SK-N-SH (cell line): ENCODE measurements at regions not wholly inside any gene's neighbourhood (a gene's known extent, or its start where the extent isn't known, plus 50 kb on each side); places are given as distances from the start of the nearest gene placed in this dataset.

ENCODE experiments used
- CTCF ChIA-PET: fragments of 300-600, 350-600 bp; formaldehyde crosslinking; extraction: SDS; loops from one replicate; lab custom pipeline; 2021; lab: Yijun Ruan, JAX
- POLR2A ChIA-PET: fragments of 350-600 bp; sonication (Branson Sonifier 250); formaldehyde crosslinking; extraction: SDS; loops from one replicate; lab custom pipeline; 2020; ENCODE audit warnings: antibody characterized with exemption, inconsistent platforms; lab: Yijun Ruan, JAX
- DNase-seq: peaks from one replicate; pipeline ENCODE4 v3.0.0; 2012
- H2AFZ ChIP-seq: fragments of 200-600 bp; sonication (generic); 2 replicates; pipeline ENCODE4 v1.8.1; 2016; ENCODE audit warnings: antibody characterized with exemption, mild to moderate bottlenecking, low read depth
- H3F3A ChIP-seq: fragments of 200-600 bp; sonication (generic); replicated peaks from 2 replicates; pipeline ENCODE3; 2016; ENCODE audit warnings: antibody characterized with exemption, mild to moderate bottlenecking; ENCODE audit not compliant: insufficient read depth
- H3K27ac ChIP-seq, 2 experiments: fragments of 200-500 bp in 1 of 2; fragments of 200-600 bp in 1 of 2; sonication (Bioruptor generic) in 1 of 2; sonication (generic), shearing (Covaris generic) in 1 of 2; 2 replicates each; pipeline versions ENCODE4 v1.5.1 to v1.6.1; 2014 to 2016; ENCODE audit warnings: low read depth in 2 of 2, inconsistent platforms in 1 of 2, low read length in 1 of 2, mild to moderate bottlenecking in 1 of 2, mixed read lengths in 1 of 2
- H3K27me3 ChIP-seq: fragments of 200-600 bp; sonication (generic), shearing (Covaris generic); 2 replicates; pipeline ENCODE4 v1.6.1; 2016; ENCODE audit warnings: mixed run types; ENCODE audit not compliant: insufficient read depth
- H3K36me3 ChIP-seq, 2 experiments: fragments of 200-500 bp in 1 of 2; fragments of 200-600 bp in 1 of 2; sonication (Bioruptor generic) in 1 of 2; sonication (generic) in 1 of 2; replicated peaks in 1 of 2; 2 replicates each; pipeline versions ENCODE3 to v1.5.1; 2014 to 2016; ENCODE audit warnings: low read length in 1 of 2, mild to moderate bottlenecking in 1 of 2; ENCODE audit not compliant: insufficient read depth in 2 of 2, control insufficient read depth in 1 of 2
- H3K4me1 ChIP-seq, 2 experiments: fragments of 200-500 bp in 1 of 2; fragments of 200-600 bp in 1 of 2; sonication (Bioruptor generic) in 1 of 2; sonication (generic), shearing (Covaris generic) in 1 of 2; 2 replicates each; pipeline versions ENCODE4 v1.5.1 to v1.6.1; 2014 to 2016; ENCODE audit warnings: low read depth in 1 of 2, low read length in 1 of 2, mixed run types in 1 of 2; ENCODE audit not compliant: insufficient read depth in 2 of 2, control insufficient read depth in 1 of 2
- H3K4me2 ChIP-seq: fragments of 200-600 bp; sonication (generic), shearing (Covaris generic); 2 replicates; pipeline ENCODE4 v1.6.1; 2017; ENCODE audit warnings: mixed run types
- H3K4me3 ChIP-seq, 2 experiments: fragments of 200-500 bp in 1 of 2; fragments of 200-600 bp in 1 of 2; sonication (Bioruptor generic) in 1 of 2; sonication (generic), shearing (Covaris generic) in 1 of 2; 2 replicates each; pipeline versions ENCODE4 v1.5.1 to v1.8.1; 2014 to 2016; ENCODE audit warnings: low read depth in 2 of 2, inconsistent platforms in 1 of 2, low read length in 1 of 2, mild to moderate bottlenecking in 1 of 2, mixed read lengths in 1 of 2, moderate library complexity in 1 of 2
- H3K79me2 ChIP-seq: fragments of 200-600 bp; sonication (generic); 2 replicates; pipeline ENCODE4 v1.8.1; 2017; ENCODE audit warnings: mild to moderate bottlenecking; ENCODE audit not compliant: insufficient read depth
- H3K9ac ChIP-seq: fragments of 200-600 bp; sonication (generic); 2 replicates; pipeline ENCODE4 v1.6.1; 2017; ENCODE audit warnings: mixed run types
- H3K9me2 ChIP-seq: fragments of 200-600 bp; sonication (generic); 2 replicates; pipeline ENCODE4 v1.6.1; 2017; ENCODE audit warnings: mixed run types
- H3K9me3 ChIP-seq: fragments of 200-600 bp; sonication (generic); 2 replicates; pipeline ENCODE4 v1.6.1; 2017; ENCODE audit warnings: mixed run types, mild to moderate bottlenecking, moderate library complexity
- H4K20me1 ChIP-seq: fragments of 200-600 bp; sonication (generic); 2 replicates; pipeline ENCODE4 v1.6.1; 2017; ENCODE audit warnings: mild to moderate bottlenecking, mixed run types; ENCODE audit not compliant: insufficient read depth
- CHD2 ChIP-seq: fragments of 150-350 bp; IDR thresholded peaks from 2 replicates; pipeline ENCODE4 v1.6.1; 2018; ENCODE audit warnings: low read length; ENCODE audit not compliant: partially characterized antibody
- ELF1 ChIP-seq: IDR thresholded peaks from 2 replicates; pipeline ENCODE4 v1.4.0; 2012
- EZH2phosphoT487 ChIP-seq: fragments of 200-600 bp; sonication (generic); IDR thresholded peaks from 2 replicates; pipeline ENCODE4 v1.6.1; 2017; ENCODE audit warnings: low read depth, mixed run types, mild to moderate bottlenecking, antibody characterized with exemption, moderate library complexity, borderline replicate concordance
- FOXM1 ChIP-seq: IDR thresholded peaks from 2 replicates; pipeline ENCODE4 v1.4.0; 2012; ENCODE audit warnings: low read depth, mild to moderate bottlenecking
- GATA2 ChIP-seq: sonication (generic); formaldehyde crosslinking; IDR thresholded peaks from 2 replicates; pipeline ENCODE4 v1.5.0; 2020; ENCODE audit warnings: mild to moderate bottlenecking, missing genetic modification reagents
- IRF3 ChIP-seq: fragments of 150-350 bp; IDR thresholded peaks from 2 replicates; pipeline ENCODE4 v1.6.1; 2016; ENCODE audit warnings: mild to moderate bottlenecking, low read depth, low read length
- JUND ChIP-seq: IDR thresholded peaks from 2 replicates; pipeline ENCODE4 v1.4.0; 2012
- MXI1 ChIP-seq: IDR thresholded peaks from 2 replicates; pipeline ENCODE4 v1.6.1; 2012; ENCODE audit warnings: mild to moderate bottlenecking, low read depth, low read length, improper control_type of control experiment
- NRF1 ChIP-seq: IDR thresholded peaks from 2 replicates; pipeline ENCODE4 v1.6.1; 2012; ENCODE audit warnings: low read depth, mild to moderate bottlenecking, low read length
- PBX3 ChIP-seq: IDR thresholded peaks from 2 replicates; pipeline ENCODE4; 2012
- POLR2AphosphoS5 ChIP-seq: IDR thresholded peaks from 2 replicates; pipeline ENCODE4 v1.6.1; 2012; ENCODE audit warnings: low read depth, low read length
- RXRA ChIP-seq: IDR thresholded peaks from 2 replicates; pipeline ENCODE4 v1.4.0; 2012; ENCODE audit warnings: low read depth, mild to moderate bottlenecking, borderline replicate concordance
- SIN3A ChIP-seq: IDR thresholded peaks from 2 replicates; pipeline ENCODE4 v1.6.1; 2012; ENCODE audit warnings: low read depth, mild to moderate bottlenecking, low read length, moderate library complexity, borderline replicate concordance
- SMC3 ChIP-seq: IDR thresholded peaks from 2 replicates; pipeline ENCODE4 v1.6.1; 2012; ENCODE audit warnings: low read depth, low read length, improper control_type of control experiment
- TAF1 ChIP-seq: IDR thresholded peaks from 2 replicates; pipeline ENCODE4 v1.6.1; 2012; ENCODE audit warnings: low read depth, mild to moderate bottlenecking, low read length, moderate library complexity, borderline replicate concordance
- TEAD4 ChIP-seq: IDR thresholded peaks from 2 replicates; pipeline ENCODE4 v1.4.0; 2012; ENCODE audit warnings: mild to moderate bottlenecking, borderline replicate concordance; ENCODE audit not compliant: insufficient read depth
- USF1 ChIP-seq: IDR thresholded peaks from 2 replicates; pipeline ENCODE4 v1.4.0; 2012; ENCODE audit warnings: low read depth, borderline replicate concordance
- USF2 ChIP-seq: fragments of 150-350 bp; IDR thresholded peaks from 2 replicates; pipeline ENCODE4 v1.6.1; 2017; ENCODE audit warnings: antibody characterized with exemption, low read length, low read depth, borderline replicate concordance
- YY1 ChIP-seq: IDR thresholded peaks from 2 replicates; pipeline ENCODE4 v1.4.0; 2012; ENCODE audit warnings: low read depth, mild to moderate bottlenecking
- WGBS: methylation state at CpG from one replicate; pipeline ENCODE4 v1.1.6; 2017; ENCODE audit warnings: low lambda C conversion rate; 5-methylcytosine and 5-hydroxymethylcytosine counted together

- Histone ChIP-seq H3K9ac (no peak overlapping the region), H3K27me3 (no peaks in the 10 kb centered on the region), H3K4me2 (no peak overlapping the region), H2AFZ (no peak overlapping the region), H3K4me3 (no peak overlapping the region), H3F3A (no peaks in the 10 kb centered on the region), H3K27ac (no peak overlapping the region), H4K20me1 (no peaks in the 10 kb centered on the region), H3K79me2 (no peaks in the 10 kb centered on the region), H3K9me3 (no peaks in the 10 kb centered on the region), H3K4me1 (no peaks in the 10 kb centered on the region), H3K9me2 (no peaks in the 10 kb centered on the region), H3K36me3 (no peaks in the 10 kb centered on the region)
- WGBS = 7% methylated on average over 2 of the region's 2 CpGs
- no peak for DNase-seq
- TF ChIP-seq TEAD4 (no peak), CHD2 (no peak), GATA2 (no peak), YY1 (no peak), PBX3 (no peak), POLR2AphosphoS5 (no peak), IRF3 (no peak), SIN3A (no peak), EZH2phosphoT487 (no peak), RXRA (no peak), NRF1 (no peak), USF1 (no peak), ELF1 (no peak), FOXM1 (no peak), TAF1 (no peak)
- ChIA-PET POLR2A (no interaction called here), CTCF (interaction anchor here (1.0 kb wide), 1 partner anchor 13 kb away, joined by 3 read pairs; no protein-coding TSS in a partner anchor)
Measured at GRCh38 chr18:53797998-53798495, 426.4 kb downstream of the MBD2 start.

- H3K4me1 ChIP-seq = no peaks in the 10 kb centered on the region
- no peak overlapping the region for H3K9ac ChIP-seq
- no peaks in the 10 kb centered on the region for H4K20me1 ChIP-seq
- no peak overlapping the region for H3K4me2 ChIP-seq
- ChIA-PET CTCF (no interaction called here), POLR2A (no interaction called here)
- H3F3A ChIP-seq = no peaks in the 10 kb centered on the region
- no peak overlapping the region for H2AFZ ChIP-seq
- H3K27me3 ChIP-seq = no peaks in the 10 kb centered on the region
- H3K79me2 ChIP-seq = no peaks in the 10 kb centered on the region
- 14% methylated on average over 1 of the region's 1 CpG for WGBS
- no peaks in the 10 kb centered on the region for H3K9me2 ChIP-seq
- no peak for TF ChIP-seq JUND
- TF ChIP-seq SMC3 = no peak
- no peak for TF ChIP-seq USF2
- no peak for TF ChIP-seq MXI1
- TF ChIP-seq POLR2AphosphoS5 = no peak
- no peak for TF ChIP-seq TAF1
- no peak overlapping the region for H3K4me3 ChIP-seq
- no peak for DNase-seq
- no peak overlapping the region for H3K27ac ChIP-seq
- H3K9me3 ChIP-seq = no peaks in the 10 kb centered on the region
- H3K36me3 ChIP-seq = no peaks in the 10 kb centered on the region
Measured at GRCh38 chr18:53796040-53796729, 428.3 kb downstream of the MBD2 start.
